HG03196 (cell line): ENCODE measurements at regions not wholly inside any gene's neighbourhood (a gene's known extent, or its start where the extent isn't known, plus 50 kb on each side); places are given as distances from the start of the nearest gene placed in this dataset.
"Not testable (repeated sequence)": the region's sequence is repeated elsewhere in the genome, so short reads cannot be mapped to it uniquely, and the experiment has no call there.

ENCODE experiments used
- ATAC-seq: cut with Tn5 transposase; IDR thresholded peaks from one replicate; pipeline ENCODE4 v1.9.1; 2021; ENCODE audit not compliant: unreplicated experiment

- ATAC-seq, result not testable (repeated sequence)
Measured at GRCh38 chr3:125915437-125915787, 53.6 kb upstream of the ROPN1B start.

GRCh38 chr3:125915792-125916375 lies 53.1 kb upstream of the ROPN1B start:
- peak; percentile 76 for ATAC-seq

- ATAC-seq, result peak; percentile 84
Measured at GRCh38 chr3:125916376-125916978, 52.5 kb upstream of the ROPN1B start.

GRCh38 chr3:125917020-125917549 lies 51.9 kb upstream of the ROPN1B start:
- ATAC-seq, result not testable (repeated sequence)

GRCh38 chr3:125918024-125918423 lies 51.0 kb upstream of the ROPN1B start:
- ATAC-seq, result not testable (repeated sequence)

- ATAC-seq, result not testable (repeated sequence)
Measured at GRCh38 chr3:125918451-125918850, 50.5 kb upstream of the ROPN1B start.

GRCh38 chr3:125918866-125919265 lies 50.1 kb upstream of the ROPN1B start:
- ATAC-seq, result not testable (repeated sequence)
